ENCODE measurements at regions not wholly inside any gene's neighbourhood (a gene's known extent, or its start where the extent isn't known, plus 50 kb on each side); places are given as distances from the start of the nearest gene placed in this dataset.
"Not testable (repeated sequence)": the region's sequence is repeated elsewhere in the genome, so short reads cannot be mapped to it uniquely, and the experiment has no call there.

DNA sequence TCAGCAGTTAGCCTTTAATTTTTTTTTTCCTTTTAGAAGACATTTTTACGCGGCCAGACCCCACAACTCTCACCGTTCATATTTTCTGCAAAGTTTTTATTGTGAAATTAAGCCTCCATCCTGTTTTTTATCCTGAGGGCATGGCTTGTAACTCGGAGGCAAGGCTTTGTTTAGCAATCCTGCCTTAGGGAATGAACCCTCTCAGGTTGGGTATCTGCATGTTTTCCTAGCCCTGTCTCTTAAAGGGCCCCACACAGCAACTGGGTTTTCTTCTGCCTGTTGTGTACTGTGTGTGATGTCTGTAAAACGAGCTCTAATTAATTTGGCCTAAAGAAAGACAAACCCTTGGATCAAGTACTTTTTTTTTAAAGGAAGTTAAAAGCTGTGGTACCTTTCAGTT, 130.2 kb upstream of the COBL start:
- no peak for DNase-seq (ENCODE audit: low spot score)
- TF ChIP-seq, protein P1, sequence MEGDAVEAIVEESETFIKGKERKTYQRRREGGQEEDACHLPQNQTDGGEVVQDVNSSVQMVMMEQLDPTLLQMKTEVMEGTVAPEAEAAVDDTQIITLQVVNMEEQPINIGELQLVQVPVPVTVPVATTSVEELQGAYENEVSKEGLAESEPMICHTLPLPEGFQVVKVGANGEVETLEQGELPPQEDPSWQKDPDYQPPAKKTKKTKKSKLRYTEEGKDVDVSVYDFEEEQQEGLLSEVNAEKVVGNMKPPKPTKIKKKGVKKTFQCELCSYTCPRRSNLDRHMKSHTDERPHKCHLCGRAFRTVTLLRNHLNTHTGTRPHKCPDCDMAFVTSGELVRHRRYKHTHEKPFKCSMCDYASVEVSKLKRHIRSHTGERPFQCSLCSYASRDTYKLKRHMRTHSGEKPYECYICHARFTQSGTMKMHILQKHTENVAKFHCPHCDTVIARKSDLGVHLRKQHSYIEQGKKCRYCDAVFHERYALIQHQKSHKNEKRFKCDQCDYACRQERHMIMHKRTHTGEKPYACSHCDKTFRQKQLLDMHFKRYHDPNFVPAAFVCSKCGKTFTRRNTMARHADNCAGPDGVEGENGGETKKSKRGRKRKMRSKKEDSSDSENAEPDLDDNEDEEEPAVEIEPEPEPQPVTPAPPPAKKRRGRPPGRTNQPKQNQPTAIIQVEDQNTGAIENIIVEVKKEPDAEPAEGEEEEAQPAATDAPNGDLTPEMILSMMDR (IDR thresholded peaks at IDR 0.05; ENCODE audit: extremely low read depth, insufficient read depth, missing control alignments) = no peak
- in situ Hi-C loops (cut with MboI; ENCODE audit: low pct_unique_long_range_greater_than_20kb, low sequenced_read_pairs, unreplicated experiment) = no loop called here

DNA sequence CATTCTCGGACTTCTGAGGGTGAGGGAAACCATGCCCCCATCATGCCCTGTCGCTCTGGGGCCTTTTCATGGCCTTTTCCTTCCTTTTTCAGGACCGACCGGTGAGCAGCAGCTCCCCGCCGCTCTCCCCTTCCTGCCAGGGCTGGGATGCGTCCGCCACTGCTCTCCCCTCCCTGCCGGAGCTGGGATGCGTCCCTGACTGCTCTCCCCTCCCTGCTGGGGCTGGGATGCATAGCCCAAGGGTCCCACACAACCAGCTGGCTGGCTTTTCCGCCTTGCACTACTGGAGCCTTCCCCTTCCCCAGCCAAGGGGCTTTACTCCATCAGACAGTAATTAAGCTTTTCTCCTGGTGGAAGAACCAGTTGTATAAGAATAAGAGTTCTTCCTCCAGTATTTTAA, 129.7 kb upstream of the COBL start:
- TF ChIP-seq, protein P1 (IDR thresholded peaks at IDR 0.05; ENCODE audit: extremely low read depth, insufficient read depth, missing control alignments) = no peak

DNA sequence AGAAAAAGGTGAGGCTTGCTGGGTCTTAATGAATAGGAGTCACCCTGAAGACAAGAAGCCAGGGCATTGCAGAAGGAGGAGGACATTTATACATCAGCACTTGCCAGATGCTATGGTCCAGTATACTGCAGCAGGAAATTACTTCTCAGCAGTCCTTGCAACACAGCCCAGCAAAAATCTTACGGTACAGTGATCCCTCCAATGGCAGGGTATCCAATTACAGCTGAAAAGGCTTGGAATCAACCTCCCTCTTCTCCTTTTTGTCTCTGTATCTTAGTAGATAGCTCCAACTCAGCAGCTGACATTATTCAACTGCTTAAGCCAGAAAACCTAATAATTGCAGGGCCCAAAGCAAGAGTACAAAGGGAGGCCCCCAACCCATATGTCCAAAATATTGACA, 128.3 kb upstream of the COBL start:
- no peak for DNase-seq (ENCODE audit: low spot score)
- TF ChIP-seq, protein P1 (IDR thresholded peaks at IDR 0.05; ENCODE audit: extremely low read depth, insufficient read depth, missing control alignments) = no peak
- in situ Hi-C loops (cut with MboI; ENCODE audit: low pct_unique_long_range_greater_than_20kb, low sequenced_read_pairs, unreplicated experiment) = no loop called here

More for the DNA sequence above, 129.7 kb upstream of the COBL start:
- in situ Hi-C loops (cut with MboI; ENCODE audit: low pct_unique_long_range_greater_than_20kb, low sequenced_read_pairs, unreplicated experiment) = no loop called here
- no peak for DNase-seq (ENCODE audit: low spot score)

DNA sequence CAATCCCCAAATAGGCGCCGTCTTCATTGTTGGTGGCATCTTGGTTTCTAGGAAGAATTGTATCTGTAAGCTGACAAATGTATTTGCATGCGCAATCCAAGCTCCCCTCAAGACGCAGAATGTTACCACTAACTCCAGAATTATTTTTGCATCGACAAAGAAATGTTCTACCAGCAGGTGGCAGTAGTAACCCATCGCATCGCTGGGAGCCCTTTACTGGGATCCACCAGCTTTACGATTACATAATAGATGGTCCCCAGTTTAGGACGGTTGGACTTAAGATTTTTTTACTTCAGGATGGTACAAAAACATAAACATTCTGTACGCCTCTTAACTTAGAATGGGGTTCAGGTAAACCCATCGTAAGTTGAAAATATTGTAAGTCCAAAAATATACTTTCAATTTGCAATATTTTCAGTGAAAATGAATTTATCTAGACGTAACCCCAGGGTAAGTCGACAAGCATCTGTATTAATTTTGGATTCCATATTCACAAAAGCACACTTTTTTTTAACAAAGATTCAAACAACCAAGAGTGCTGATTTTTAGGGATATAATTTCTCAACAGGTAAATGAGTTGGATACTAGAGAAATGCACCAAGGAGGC, 114.0 kb upstream of the COBL start:
- in situ Hi-C loops (cut with MboI; ENCODE audit: low pct_unique_long_range_greater_than_20kb, low sequenced_read_pairs, unreplicated experiment) = no loop called here
- DNase-seq (ENCODE audit: low spot score) = peak; percentile 69
- TF ChIP-seq, protein P1 (IDR thresholded peaks at IDR 0.05; ENCODE audit: extremely low read depth, insufficient read depth, missing control alignments) = peak; percentile 84

DNA sequence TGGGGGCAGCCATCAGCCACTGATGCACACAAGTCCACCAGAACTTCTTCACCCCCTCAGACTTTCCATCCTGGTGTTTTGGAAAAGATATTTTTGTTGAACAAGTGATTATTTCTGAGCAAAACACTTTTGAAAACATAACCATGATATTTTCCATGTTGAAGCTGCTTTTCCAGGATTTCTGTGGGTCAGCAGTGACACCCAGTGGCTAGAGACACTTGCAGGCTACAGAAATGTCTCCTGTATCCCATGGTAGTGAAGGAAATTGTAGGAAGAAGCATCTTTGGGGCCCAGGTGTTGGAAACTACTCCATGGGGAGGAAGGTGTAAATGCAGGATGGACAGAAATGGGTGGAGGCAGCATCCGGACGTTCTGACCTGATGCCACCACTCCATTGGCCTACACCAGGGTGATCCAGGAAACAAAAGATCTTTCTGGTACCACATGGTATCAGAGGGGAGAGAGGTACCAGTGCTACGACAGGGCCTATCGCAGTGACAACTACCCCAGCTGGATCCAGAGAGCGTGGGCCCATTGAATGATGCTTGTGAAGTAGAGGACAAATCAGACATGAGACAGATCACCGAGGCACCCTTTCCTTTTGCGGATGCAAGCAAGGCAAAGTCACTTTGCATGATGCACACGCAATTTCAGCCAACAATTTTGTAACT, 111.7 kb upstream of the COBL start:
- TF ChIP-seq, protein P1 (IDR thresholded peaks at IDR 0.05; ENCODE audit: extremely low read depth, insufficient read depth, missing control alignments) = peak; percentile 8
- DNase-seq (ENCODE audit: low spot score) = no peak
- in situ Hi-C loops (cut with MboI; ENCODE audit: low pct_unique_long_range_greater_than_20kb, low sequenced_read_pairs, unreplicated experiment) = no loop called here

DNA sequence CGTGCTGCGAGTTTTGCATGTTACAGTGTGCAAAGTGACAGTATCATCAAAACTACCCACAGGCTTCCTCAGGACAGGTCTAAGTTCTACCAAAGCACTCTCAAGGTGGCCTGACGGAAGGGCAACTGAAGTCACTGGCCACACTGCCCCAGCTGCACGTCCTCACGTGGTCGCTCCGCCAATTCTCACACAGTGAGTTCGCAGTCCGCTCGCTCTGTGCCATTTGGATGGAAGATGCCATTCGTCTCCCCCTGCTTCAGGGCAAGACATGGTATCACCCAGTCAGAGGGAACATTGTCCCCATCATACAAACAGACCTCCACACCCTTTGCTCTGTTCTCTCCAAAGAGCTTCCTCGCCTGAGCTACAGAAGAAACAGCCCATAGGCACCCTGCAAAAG, 109.6 kb upstream of the COBL start:
- DNase-seq (ENCODE audit: low spot score) = no peak
- in situ Hi-C loops (cut with MboI; ENCODE audit: low pct_unique_long_range_greater_than_20kb, low sequenced_read_pairs, unreplicated experiment) = no loop called here
- TF ChIP-seq, protein P1 (IDR thresholded peaks at IDR 0.05; ENCODE audit: extremely low read depth, insufficient read depth, missing control alignments) = no peak

DNA sequence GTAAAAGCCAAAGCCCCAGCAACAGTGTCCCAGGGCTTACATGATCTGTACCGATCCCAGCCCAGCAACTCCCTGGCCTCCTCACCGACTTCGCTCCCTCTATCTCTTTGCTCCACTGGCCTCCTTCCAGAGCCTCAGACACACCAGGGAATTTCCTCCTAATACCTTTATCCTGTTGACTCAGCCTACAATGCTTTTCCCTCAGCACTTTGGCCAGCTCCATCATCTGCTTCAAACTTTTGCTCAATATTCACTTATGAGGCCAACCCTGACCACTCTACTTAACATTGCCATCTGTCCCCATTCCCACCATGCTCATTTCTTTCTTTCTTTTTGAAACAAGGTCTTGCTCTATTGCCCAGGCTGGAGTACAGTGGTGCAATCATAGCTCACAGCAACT, 93.3 kb upstream of the COBL start:
- DNase-seq (ENCODE audit: low spot score); in situ Hi-C loops (cut with MboI; ENCODE audit: low pct_unique_long_range_greater_than_20kb, low sequenced_read_pairs, unreplicated experiment): not testable (repeated sequence)

DNA sequence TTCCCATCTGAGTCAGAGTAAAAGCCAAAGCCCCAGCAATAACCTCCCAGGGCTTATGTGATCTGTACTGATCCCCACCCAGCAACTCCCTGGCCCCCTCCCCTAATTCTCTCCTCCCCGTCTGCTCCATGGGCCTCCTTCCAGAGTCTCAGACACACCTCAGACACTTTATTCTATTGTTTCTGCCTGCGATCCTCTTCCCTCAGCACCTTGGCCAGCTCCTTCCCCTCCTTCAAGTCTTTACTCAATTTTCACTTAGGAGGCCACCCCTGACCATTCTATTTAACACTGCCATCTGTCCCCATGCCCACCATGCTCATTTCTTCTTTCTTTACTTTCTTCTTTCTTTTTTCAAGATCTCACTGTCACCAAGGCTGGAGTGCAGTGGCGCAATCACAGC, 81.0 kb upstream of the COBL start:
- in situ Hi-C loops (cut with MboI; ENCODE audit: low pct_unique_long_range_greater_than_20kb, low sequenced_read_pairs, unreplicated experiment); DNase-seq (ENCODE audit: low spot score): not testable (repeated sequence)

DNA sequence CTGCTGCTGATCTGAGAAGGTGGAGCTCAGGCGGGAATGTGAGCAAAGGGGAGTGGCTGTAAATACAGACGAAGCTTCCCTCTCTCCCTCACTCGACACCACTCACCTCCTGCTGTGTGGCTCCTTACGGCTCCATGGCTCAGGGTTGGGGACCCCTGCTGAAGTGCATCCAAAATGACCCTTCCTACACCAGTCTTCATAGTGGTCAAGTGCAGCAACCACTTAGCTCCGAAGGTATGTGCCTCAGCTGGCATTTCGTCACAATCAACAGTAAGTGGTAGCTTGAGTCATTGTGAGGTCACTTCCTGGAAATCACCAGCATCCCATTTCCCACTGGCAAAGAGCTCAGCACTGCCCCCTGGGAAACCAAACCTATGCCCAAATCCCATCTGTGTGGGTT, 76.4 kb upstream of the COBL start:
- in situ Hi-C loops (cut with MboI; ENCODE audit: low pct_unique_long_range_greater_than_20kb, low sequenced_read_pairs, unreplicated experiment); DNase-seq (ENCODE audit: low spot score): not testable (repeated sequence)

DNA sequence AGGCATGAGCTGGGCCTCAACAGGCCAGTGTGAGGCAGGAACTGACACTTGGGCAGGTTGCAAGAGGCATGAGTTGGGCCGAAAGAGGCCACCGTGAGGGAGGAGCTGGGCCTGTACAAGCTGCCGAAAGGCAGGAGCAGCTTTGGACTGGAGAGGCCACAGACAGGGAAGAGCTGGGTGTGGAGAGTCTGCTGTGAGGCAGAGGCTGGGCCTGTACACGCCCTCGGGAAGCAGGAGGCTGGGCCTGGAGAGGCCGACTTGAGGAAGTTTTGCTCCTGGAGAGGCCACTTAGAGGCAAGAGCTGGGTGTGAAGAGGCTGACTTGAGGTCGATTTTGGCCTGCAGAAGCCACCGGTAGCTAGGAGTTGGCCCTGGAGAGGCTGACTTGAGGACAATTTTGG, 73.3 kb upstream of the COBL start:
- DNase-seq (ENCODE audit: low spot score); in situ Hi-C loops (cut with MboI; ENCODE audit: low pct_unique_long_range_greater_than_20kb, low sequenced_read_pairs, unreplicated experiment): not testable (repeated sequence)
